ENCODE measurements at regions not wholly inside any gene's neighbourhood (a gene's known extent, or its start where the extent isn't known, plus 50 kb on each side); places are given as distances from the start of the nearest gene placed in this dataset.

- H4K20me1 ChIP-seq (ENCODE audit: insufficient read depth) = no peaks in the 10 kb centered on the region
- POLR2A ChIA-PET = no interaction called here
These were observed 1228.3 kb upstream of the FAM98A start for GRCh38 chr2:34827398-34827797.

More at GRCh38 chr2:34827398-34827797, 1228.3 kb upstream of the FAM98A start:
- TF ChIP-seq SIN3A (IDR thresholded peaks at IDR 0.05; ENCODE audit: borderline replicate concordance, low read depth, low read length) (no peak), NRF1 (IDR thresholded peaks at IDR 0.05; ENCODE audit: low read depth, low read length) (no peak), GATA2 (CRISPR knock-in tag; IDR thresholded peaks at IDR 0.05) (no peak), EP300 (IDR thresholded peaks at IDR 0.05; ENCODE audit: borderline replicate concordance in 1 of 2, low read depth in 1 of 2, low read length in 1 of 2) (no peak), POLR2AphosphoS5 (IDR thresholded peaks at IDR 0.05; ENCODE audit: low read depth, low read length) (no peak), USF1 (IDR thresholded peaks at IDR 0.05; ENCODE audit: borderline replicate concordance, low read depth) (no peak), CTCF (IDR thresholded peaks at IDR 0.05) (no peak), RAD21 (IDR thresholded peaks at IDR 0.05; ENCODE audit: low read length) (no peak), MXI1 (IDR thresholded peaks at IDR 0.05; ENCODE audit: low read depth, low read length) (no peak), TAF1 (IDR thresholded peaks at IDR 0.05; ENCODE audit: borderline replicate concordance, low read depth, low read length) (no peak), PBX3 (IDR thresholded peaks at IDR 0.05) (no peak), YY1 (IDR thresholded peaks at IDR 0.05; ENCODE audit: low read depth) (no peak), GABPA (IDR thresholded peaks at IDR 0.05; ENCODE audit: low read depth) (no peak), USF2 (IDR thresholded peaks at IDR 0.05; ENCODE audit: borderline replicate concordance, low read depth, low read length) (no peak), FOSL2 (IDR thresholded peaks at IDR 0.05; ENCODE audit: borderline replicate concordance, low read depth) (no peak), ELF1 (IDR thresholded peaks at IDR 0.05) (no peak)
- Histone ChIP-seq H3K27me3 (ENCODE audit: insufficient read depth) (no peaks in the 10 kb centered on the region), H3K36me3 (replicated peaks in 1 of 2; ENCODE audit: control insufficient read depth in 1 of 2, insufficient read depth in 2 of 2, low read length in 1 of 2) (no peaks in the 10 kb centered on the region), H3K9me3 (0 out of 2 replicates have a peak, but pooled peaks cover 3% of the 10 kb centered on the region), H3K27ac (ENCODE audit: low read depth in 2 of 2, low read length in 1 of 2) (no peak overlapping the region), H3K79me2 (ENCODE audit: insufficient read depth) (no peaks in the 10 kb centered on the region; the same call in 1 of the 2 replicates), H3K9ac (no peak overlapping the region), H3K4me1 (ENCODE audit: control insufficient read depth in 1 of 2, insufficient read depth in 2 of 2, low read depth in 1 of 2, low read length in 1 of 2) (no peaks in the 10 kb centered on the region), H2AFZ (ENCODE audit: low read depth) (no peak overlapping the region), H3K9me2 (no peaks in the 10 kb centered on the region), H3K4me2 (no peak overlapping the region), H3K4me3 (ENCODE audit: low read depth in 2 of 2, low read length in 1 of 2) (no peak overlapping the region), H3F3A (replicated peaks; ENCODE audit: insufficient read depth) (no peaks in the 10 kb centered on the region)
- 4% methylated on average over 1 of the region's 1 CpG for WGBS (ENCODE audit: low lambda C conversion rate)
- DNase-seq = no peak
- CTCF ChIA-PET = no interaction called here

Measured in SK-N-SH (cell line).